ENCODE measurements at regions not wholly inside any gene's neighbourhood (a gene's known extent, or its start where the extent isn't known, plus 50 kb on each side); places are given as distances from the start of the nearest gene placed in this dataset.

DNA sequence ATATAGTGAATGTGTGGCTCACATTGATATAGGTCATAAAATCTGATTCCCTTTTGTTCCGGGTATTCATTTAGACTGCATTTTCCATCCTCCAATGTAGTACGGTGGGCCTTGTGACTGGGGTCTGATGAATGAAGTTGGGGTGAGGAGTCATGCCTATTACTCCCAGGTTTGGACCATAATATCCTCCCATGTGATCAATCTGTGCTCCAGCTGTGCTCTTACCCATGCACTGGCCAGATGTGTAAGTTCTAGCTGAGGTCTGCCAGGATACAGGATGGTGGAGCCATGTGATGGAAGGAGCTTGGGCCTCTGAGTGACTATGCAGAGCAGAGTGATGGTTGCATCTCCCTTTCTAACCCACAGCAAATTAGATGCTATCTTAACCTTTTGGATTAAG, 1034.0 kb upstream of the TMEM132C start:
- DNase-seq (ENCODE audit: low read depth in 1 of 2, low spot score in 1 of 2) = no peak

- no peak for DNase-seq (ENCODE audit: low read depth in 1 of 2, low spot score in 1 of 2)
These were observed 1031.2 kb upstream of the TMEM132C start for GRCh38 chr12:127235761-127236160.

GRCh38 chr12:127236491-127236890, 1030.5 kb upstream of the TMEM132C start:
- DNase-seq (ENCODE audit: low read depth in 1 of 2, low spot score in 1 of 2) = no peak

GRCh38 chr12:127237151-127237550, 1029.8 kb upstream of the TMEM132C start:
- no peak for DNase-seq (ENCODE audit: low read depth in 1 of 2, low spot score in 1 of 2)

DNA sequence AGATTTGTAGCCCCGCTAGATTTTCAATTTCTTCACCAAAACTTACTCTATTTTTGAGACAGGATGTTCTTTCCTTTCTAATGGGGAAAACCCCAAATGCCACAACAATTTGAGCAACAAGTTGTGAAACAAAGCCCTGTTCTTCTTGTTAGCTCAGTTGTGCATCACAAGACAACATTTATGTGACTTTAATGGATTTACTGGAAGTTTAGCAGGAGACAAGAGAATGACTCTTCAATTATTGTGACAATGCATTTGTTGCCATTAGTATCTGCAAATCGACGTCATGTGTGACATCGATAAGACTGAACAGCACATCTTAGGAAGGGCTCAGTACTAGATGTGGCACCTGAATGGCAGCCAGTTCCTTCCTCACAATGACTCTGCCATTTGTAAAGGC, 1028.9 kb upstream of the TMEM132C start:
- DNase-seq (ENCODE audit: low read depth in 1 of 2, low spot score in 1 of 2) = no peak

- DNase-seq (ENCODE audit: low read depth in 1 of 2, low spot score in 1 of 2) = no peak
These were observed 1027.2 kb upstream of the TMEM132C start for GRCh38 chr12:127239781-127240180.

DNA sequence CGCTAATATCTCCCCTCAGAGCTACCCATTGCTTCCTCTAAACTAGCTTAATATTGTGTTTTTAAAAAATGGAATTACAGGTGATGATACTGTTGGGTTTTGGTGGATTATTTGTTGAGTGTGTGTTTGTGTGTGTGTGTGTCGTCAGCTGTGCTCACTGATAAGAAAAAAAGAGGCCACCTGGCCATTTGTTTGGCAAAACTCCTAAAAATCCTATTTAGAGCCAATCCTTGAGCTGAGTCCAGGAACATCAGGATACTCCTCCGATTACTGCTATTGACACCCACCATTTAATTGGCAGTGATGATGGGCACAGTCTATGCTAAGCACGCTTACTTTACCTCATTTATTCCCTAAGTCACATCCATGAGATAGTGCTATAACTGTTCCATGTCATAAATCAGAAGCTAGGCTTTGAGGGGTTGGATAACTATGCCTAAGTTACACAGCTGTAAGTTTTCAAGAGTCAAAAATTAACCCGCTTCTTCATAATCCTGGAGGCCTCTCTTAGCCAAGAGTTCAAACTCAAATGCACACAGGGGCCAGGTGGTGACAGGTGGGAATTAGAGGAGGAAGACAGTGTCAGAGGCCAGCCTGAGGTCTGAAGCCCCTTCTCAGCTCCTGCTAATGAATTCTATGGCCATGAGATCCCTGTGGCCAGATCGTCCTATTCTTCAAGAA, 1026.6 kb upstream of the TMEM132C start:
- no peak for DNase-seq (ENCODE audit: low read depth in 1 of 2, low spot score in 1 of 2)

GRCh38 chr12:127241072-127241817, 1025.7 kb upstream of the TMEM132C start:
- no peak for DNase-seq (ENCODE audit: low read depth in 1 of 2, low spot score in 1 of 2)

DNA sequence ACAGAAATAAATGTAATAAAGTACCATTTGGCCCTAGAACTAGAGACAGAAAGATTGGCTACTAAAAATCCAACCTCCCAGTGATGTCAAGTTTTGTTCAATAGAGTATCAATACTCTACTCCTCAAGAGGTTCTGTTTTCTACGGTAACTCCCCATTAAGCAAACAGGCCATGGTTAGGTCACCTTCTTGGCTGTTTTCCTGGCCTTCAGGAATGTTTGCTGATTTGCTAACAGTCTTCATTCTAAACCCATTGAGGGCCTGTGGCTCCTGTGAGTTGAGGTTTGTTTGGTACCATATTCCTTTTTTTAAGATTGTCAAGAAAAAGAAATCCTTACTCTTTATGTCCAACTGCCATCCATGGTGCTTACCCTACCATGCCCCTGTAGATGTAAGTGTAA, 1022.0 kb upstream of the TMEM132C start:
- DNase-seq (ENCODE audit: low read depth in 1 of 2, low spot score in 1 of 2) = no peak

DNA sequence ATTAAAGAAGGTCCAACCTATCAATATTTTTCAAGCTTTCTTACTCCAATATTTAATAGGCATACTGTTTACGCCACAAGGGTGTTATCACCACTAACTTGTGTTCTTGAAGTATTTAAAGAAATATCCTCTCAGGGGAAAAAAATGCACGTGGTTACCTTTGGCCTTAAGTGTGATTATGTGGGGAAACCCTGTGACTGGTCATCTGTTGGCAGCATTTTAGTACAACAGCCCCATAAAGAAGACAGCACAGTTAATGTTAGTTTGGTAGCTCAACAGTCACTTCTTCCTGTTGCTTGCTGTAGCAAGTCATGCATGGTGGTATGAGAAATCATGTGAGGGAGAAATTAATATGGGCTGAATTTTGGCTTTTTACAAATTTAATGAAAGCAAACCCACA, 1021.5 kb upstream of the TMEM132C start:
- DNase-seq (ENCODE audit: low read depth in 1 of 2, low spot score in 1 of 2) = no peak

GRCh38 chr12:127247937-127248336, 1019.0 kb upstream of the TMEM132C start:
- no peak for DNase-seq (ENCODE audit: low read depth in 1 of 2, low spot score in 1 of 2)

DNA sequence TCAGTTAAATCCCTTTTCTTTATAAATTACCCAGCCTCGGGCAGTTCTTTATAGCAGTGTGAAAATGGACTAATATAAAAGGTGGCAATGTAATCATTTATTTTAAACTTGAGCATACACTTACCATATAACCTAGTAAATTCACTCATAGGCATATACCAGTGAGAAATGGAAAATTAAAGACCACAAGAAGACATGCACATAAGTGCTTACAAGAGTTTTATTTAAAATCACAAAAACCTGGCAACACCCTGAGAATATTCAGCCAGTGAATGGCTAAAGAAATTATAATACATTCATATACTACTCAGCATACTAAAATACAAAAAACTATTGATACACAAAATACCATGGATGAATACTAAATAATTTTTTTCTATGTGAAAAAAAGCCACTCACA, 1017.5 kb upstream of the TMEM132C start:
- DNase-seq (ENCODE audit: low read depth in 1 of 2, low spot score in 1 of 2) = no peak

GRCh38 chr12:127253797-127254327, 1013.1 kb upstream of the TMEM132C start:
- DNase-seq (ENCODE audit: low read depth in 1 of 2, low spot score in 1 of 2) = no peak

- DNase-seq (ENCODE audit: low read depth in 1 of 2, low spot score in 1 of 2) = no peak
These were observed 1012.5 kb upstream of the TMEM132C start for GRCh38 chr12:127254420-127254955.

GRCh38 chr12:127257366-127257935, 1009.5 kb upstream of the TMEM132C start:
- DNase-seq (ENCODE audit: low read depth in 1 of 2, low spot score in 1 of 2) = no peak

DNA sequence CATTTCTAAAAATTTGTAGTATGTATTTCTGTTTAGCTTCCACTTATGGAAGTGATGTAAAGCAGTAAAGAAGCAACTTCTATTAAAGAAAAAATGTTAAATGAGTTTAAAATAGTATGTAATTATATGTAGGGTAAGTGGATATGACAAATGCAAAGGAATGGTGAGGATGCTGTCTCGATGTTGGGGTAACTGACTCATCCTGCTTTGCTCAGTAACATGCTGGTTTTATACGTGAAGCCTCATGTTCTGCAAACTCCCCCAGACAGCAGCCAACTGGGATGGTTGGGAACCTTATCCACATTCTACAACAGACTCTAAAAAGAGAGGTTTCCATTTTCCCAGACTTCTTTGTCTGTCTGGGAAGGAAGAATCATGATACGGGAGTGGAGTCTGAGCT, 1006.4 kb upstream of the TMEM132C start:
- DNase-seq (ENCODE audit: low read depth in 1 of 2, low spot score in 1 of 2) = no peak

DNA sequence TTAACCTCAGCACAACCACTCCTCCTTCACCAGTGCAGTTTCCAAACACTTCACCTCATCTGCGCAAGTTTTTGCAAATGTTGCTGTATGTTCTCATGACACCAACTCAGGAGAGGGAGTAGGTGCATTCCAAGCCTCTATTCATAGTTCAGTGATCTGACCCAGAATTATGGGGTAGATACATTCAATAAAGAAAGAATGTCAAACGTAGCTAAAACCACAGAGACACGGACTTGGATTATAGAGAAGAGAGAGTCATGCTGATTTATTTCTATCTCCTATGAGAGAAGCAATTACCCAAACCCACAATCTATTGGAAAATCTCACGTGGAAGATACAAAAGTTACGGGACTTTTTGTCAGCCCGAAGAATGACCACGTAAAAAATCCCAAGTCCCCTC, 1006.0 kb upstream of the TMEM132C start:
- no peak for DNase-seq (ENCODE audit: low read depth in 1 of 2, low spot score in 1 of 2)

DNA sequence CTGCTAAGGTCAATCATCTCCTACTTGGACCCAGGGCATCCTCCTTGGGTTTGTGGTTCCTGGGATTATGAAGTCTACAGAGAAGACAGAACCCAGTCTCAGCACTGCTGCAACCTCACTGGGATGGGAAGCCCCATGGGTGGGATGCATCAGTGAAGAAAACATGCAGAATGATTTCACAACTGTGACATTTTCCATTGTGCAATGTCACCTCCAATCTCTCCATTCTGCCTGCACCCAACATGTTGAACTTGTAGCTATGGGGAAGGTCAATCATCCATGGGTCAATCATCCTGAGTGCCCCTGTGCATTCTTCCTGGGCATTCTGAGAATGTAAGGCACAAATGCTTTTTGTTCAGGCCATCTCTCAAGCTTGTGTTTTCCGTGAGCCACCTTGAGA, 1004.4 kb upstream of the TMEM132C start:
- no peak for DNase-seq (ENCODE audit: low read depth in 1 of 2, low spot score in 1 of 2)

DNA sequence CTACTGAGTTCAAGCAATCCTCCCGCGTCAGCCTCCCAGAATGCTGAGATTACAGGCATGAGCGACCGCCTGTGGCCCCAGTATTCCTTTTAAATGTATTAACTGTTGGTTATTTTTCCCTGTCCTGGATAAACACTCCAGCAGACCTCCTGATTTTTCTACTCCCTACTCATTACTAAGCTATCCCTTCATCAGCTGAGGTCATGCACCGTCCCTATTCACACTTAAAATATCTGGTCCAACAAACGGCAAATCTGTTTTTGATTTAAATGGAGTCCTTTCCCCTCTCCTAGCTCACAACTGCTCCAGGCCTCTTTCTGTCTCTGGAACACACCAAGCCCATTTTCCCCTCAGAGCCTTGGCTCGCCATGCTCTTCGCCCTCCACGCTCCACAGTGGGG, 1003.3 kb upstream of the TMEM132C start:
- no peak for DNase-seq (ENCODE audit: low read depth in 1 of 2, low spot score in 1 of 2)

DNA sequence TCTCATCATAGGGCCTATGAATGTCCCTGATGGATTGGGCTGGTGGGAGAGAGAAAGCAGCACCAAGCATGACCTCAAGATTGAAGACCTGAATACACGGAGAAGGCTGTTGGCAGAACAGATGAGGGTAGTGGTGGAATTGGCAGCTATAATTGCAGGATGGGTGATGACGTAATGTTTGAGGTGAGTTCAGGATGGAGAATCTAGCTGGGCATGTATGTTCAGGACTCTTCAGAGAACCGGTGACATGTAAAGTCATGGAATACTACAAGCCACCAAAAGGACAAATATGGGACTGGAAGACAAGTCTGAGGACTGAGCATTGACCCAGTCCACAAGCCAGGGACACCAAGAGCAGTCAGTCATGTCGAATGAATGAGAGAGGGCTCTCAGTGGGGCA, 999.8 kb upstream of the TMEM132C start:
- DNase-seq (ENCODE audit: low read depth in 1 of 2, low spot score in 1 of 2) = no peak

- DNase-seq (ENCODE audit: low read depth in 1 of 2, low spot score in 1 of 2) = no peak
These were observed 998.8 kb upstream of the TMEM132C start for GRCh38 chr12:127268213-127268612.
